Fibroblast of lung (primary cell): ENCODE measurements at regions not wholly inside any gene's neighbourhood (a gene's known extent, or its start where the extent isn't known, plus 50 kb on each side); places are given as distances from the start of the nearest gene placed in this dataset.

Experiments
- DNase-seq, 2 donors: peaks; one replicate each; pipeline versions ENCODE4 v3.0.0 to v3.0.0-alpha.2; 2010; ENCODE audit warnings: low read depth in 2 of 2
- H2AFZ ChIP-seq: 2 replicates; pipeline ENCODE4 v1.5.1; 2012; ENCODE audit warnings: low read length, control low read depth, inconsistent platforms
- H3K27ac ChIP-seq: 2 replicates; pipeline ENCODE4 v1.5.1; 2011; ENCODE audit warnings: low read length, control low read depth; ENCODE audit not compliant: insufficient read depth
- H3K27me3 ChIP-seq: 2 replicates; pipeline ENCODE4 v1.5.1; 2011; ENCODE audit warnings: mild to moderate bottlenecking, low read length; ENCODE audit not compliant: control insufficient read depth, insufficient read depth
- H3K36me3 ChIP-seq: 2 replicates; pipeline ENCODE4 v1.5.1; 2011; ENCODE audit warnings: low read length; ENCODE audit not compliant: control insufficient read depth, insufficient read depth
- H3K4me1 ChIP-seq: 2 replicates; pipeline ENCODE4 v1.5.1; 2011; ENCODE audit warnings: low read length; ENCODE audit not compliant: control insufficient read depth, insufficient read depth; ENCODE audit errors: extremely low read depth
- H3K4me2 ChIP-seq: 2 replicates; pipeline ENCODE4 v1.5.1; 2011; ENCODE audit warnings: low read length, control low read depth; ENCODE audit not compliant: insufficient read depth; ENCODE audit errors: extremely low read depth
- H3K4me3 ChIP-seq, 4 experiments: fragments of 200-600 bp in 1 of 4; sonication (generic) in 1 of 4; replicated peaks in 1 of 4; 2 replicates each; pipeline ENCODE4 v1.5.1; 2011 to 2016; ENCODE audit warnings: low read length in 4 of 4, low read depth in 3 of 4, mild to moderate bottlenecking in 3 of 4, control low read depth in 2 of 4, inconsistent platforms in 1 of 4, mixed read lengths in 1 of 4; ENCODE audit not compliant: insufficient read depth in 1 of 4; ENCODE audit errors: control extremely low read depth in 1 of 4
- H3K79me2 ChIP-seq: 2 replicates; pipeline ENCODE4 v1.5.1; 2012; ENCODE audit warnings: mild to moderate bottlenecking, low read length, inconsistent platforms; ENCODE audit not compliant: control insufficient read depth, insufficient read depth
- H3K9ac ChIP-seq: 2 replicates; pipeline ENCODE4 v1.5.1; 2011; ENCODE audit warnings: mild to moderate bottlenecking, low read length, control low read depth; ENCODE audit not compliant: insufficient read depth
- H3K9me3 ChIP-seq: 2 replicates; pipeline ENCODE4 v1.5.1; 2012; ENCODE audit warnings: low read depth, low read length; ENCODE audit not compliant: control insufficient read depth, insufficient read depth
- H4K20me1 ChIP-seq: 2 replicates; pipeline ENCODE4 v1.5.1; 2011; ENCODE audit warnings: low read length; ENCODE audit not compliant: control insufficient read depth, insufficient read depth; ENCODE audit errors: extremely low read depth
- EZH2 ChIP-seq: IDR thresholded peaks from 2 replicates; pipeline ENCODE4 v1.5.1; 2012; ENCODE audit warnings: low read length, control low read depth, mild to moderate bottlenecking; ENCODE audit errors: missing control alignments
- TF ChIP-seq, protein P1 (sequence below), 2 donors: IDR thresholded peaks in 1 of 2; conservative IDR thresholded peaks in 1 of 2; 1 replicate in 1 of 2; 2 replicates in 1 of 2; pipeline ENCODE4 v1.5.1; 2011 to 2012; ENCODE audit warnings: low read length in 2 of 2, control low read depth in 1 of 2, inconsistent platforms in 1 of 2, low read depth in 1 of 2, mild to moderate bottlenecking in 1 of 2

DNA sequence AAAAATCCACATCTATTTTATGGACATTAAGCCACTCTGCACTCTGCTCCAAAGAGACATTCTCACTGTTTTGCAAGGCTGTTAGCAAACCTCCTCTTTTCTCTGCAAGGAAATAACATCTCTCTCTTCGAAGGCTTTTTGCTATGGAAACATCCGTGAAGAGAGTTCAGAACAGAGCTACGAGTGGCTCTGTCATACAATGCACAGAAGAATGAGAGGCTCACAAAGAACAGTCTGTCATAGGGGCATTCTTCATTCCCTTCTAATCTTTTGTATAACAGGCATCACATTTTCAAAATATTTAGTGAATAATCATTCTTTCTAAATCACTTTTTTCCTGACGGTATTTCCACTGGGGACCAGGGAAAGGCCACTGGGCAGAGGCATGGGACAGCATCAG lies 346.1 kb downstream of the IRS2 start:
- Histone ChIP-seq H3K27me3 (no peaks in the 10 kb centered on the region), H3K27ac (no peak overlapping the region), H3K36me3 (no peaks in the 10 kb centered on the region), H3K4me1 (no peaks in the 10 kb centered on the region), H2AFZ (no peak overlapping the region), H3K79me2 (no peaks in the 10 kb centered on the region), H4K20me1 (no peaks in the 10 kb centered on the region), H3K4me3 (no peak overlapping the region), H3K9ac (no peak overlapping the region), H3K9me3 (no peaks in the 10 kb centered on the region), H3K4me2 (no peak overlapping the region)
- TF ChIP-seq, protein P1, sequence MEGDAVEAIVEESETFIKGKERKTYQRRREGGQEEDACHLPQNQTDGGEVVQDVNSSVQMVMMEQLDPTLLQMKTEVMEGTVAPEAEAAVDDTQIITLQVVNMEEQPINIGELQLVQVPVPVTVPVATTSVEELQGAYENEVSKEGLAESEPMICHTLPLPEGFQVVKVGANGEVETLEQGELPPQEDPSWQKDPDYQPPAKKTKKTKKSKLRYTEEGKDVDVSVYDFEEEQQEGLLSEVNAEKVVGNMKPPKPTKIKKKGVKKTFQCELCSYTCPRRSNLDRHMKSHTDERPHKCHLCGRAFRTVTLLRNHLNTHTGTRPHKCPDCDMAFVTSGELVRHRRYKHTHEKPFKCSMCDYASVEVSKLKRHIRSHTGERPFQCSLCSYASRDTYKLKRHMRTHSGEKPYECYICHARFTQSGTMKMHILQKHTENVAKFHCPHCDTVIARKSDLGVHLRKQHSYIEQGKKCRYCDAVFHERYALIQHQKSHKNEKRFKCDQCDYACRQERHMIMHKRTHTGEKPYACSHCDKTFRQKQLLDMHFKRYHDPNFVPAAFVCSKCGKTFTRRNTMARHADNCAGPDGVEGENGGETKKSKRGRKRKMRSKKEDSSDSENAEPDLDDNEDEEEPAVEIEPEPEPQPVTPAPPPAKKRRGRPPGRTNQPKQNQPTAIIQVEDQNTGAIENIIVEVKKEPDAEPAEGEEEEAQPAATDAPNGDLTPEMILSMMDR (conservative IDR thresholded peaks at IDR 0.05 in 1 of 2, IDR thresholded peaks at IDR 0.05 in 1 of 2; ENCODE audit: low read depth in 1 of 2, low read length in 2 of 2) = no peak
- no peak for TF ChIP-seq EZH2
- no peak for DNase-seq

DNA sequence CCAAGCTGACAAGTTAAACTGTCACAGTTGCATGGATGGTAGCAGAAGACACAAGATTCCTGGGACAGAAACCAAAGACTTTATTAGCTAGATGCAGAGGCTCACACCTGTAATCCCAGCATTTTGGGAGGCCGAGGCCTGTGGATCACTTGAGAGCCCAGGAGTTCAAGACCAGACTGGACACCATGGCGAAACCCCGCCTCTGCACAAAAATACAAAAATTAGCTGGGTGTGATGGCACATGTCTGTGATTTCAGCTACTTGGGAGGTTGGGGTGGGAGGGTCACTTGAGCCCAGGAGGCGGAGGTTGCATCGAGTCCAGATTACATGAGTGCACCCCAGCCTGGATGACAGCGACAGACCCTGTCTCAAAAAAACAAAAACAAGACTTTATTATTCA lies 346.6 kb downstream of the IRS2 start:
- Histone ChIP-seq H3K79me2 (no peaks in the 10 kb centered on the region), H3K4me2 (no peak overlapping the region), H3K27ac (no peak overlapping the region), H3K9me3 (no peaks in the 10 kb centered on the region), H3K4me3 (no peak overlapping the region), H3K4me1 (no peaks in the 10 kb centered on the region), H4K20me1 (no peaks in the 10 kb centered on the region), H2AFZ (no peak overlapping the region), H3K36me3 (no peaks in the 10 kb centered on the region), H3K9ac (no peak overlapping the region), H3K27me3 (no peaks in the 10 kb centered on the region)
- DNase-seq = no peak
- TF ChIP-seq EZH2 = no peak
- TF ChIP-seq, protein P1 (conservative IDR thresholded peaks at IDR 0.05 in 1 of 2, IDR thresholded peaks at IDR 0.05 in 1 of 2; ENCODE audit: low read depth in 1 of 2, low read length in 2 of 2) = no peak

DNA sequence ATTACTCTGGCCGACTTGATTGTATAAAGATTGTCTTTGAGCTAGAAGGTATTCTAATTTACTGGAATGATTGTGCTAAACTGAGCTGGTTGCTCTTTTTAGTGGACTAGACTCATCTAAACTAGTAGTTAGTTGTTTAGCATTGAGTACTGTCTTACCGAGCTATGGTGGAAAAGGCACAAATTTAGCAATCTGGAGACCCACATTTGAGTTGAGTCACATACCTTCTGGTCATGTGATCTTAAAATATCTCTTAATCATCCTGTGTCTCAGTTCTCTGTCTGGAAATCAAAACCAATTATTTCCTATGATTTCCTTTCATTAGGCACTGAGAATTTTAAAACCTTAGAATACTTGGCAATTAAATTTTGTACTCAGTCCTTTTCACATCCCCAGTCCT lies 349.5 kb downstream of the IRS2 start:
- H2AFZ ChIP-seq = no peak overlapping the region
- no peak for TF ChIP-seq EZH2
- TF ChIP-seq, protein P1 (conservative IDR thresholded peaks at IDR 0.05 in 1 of 2, IDR thresholded peaks at IDR 0.05 in 1 of 2; ENCODE audit: low read depth in 1 of 2, low read length in 2 of 2) = no peak
- no peak for DNase-seq

More for the DNA sequence above, 349.5 kb downstream of the IRS2 start:
- no peaks in the 10 kb centered on the region for H3K79me2 ChIP-seq
- H3K4me3 ChIP-seq = no peak overlapping the region
- H3K9ac ChIP-seq = no peak overlapping the region
- H3K9me3 ChIP-seq = no peaks in the 10 kb centered on the region
- H3K36me3 ChIP-seq = no peaks in the 10 kb centered on the region
- H3K4me1 ChIP-seq = no peaks in the 10 kb centered on the region
- no peaks in the 10 kb centered on the region for H4K20me1 ChIP-seq
- H3K27ac ChIP-seq = no peak overlapping the region
- H3K4me2 ChIP-seq = no peak overlapping the region
- no peaks in the 10 kb centered on the region for H3K27me3 ChIP-seq
